ENCODE measurements at regions not wholly inside any gene's neighbourhood (a gene's known extent, or its start where the extent isn't known, plus 50 kb on each side); places are given as distances from the start of the nearest gene placed in this dataset.

- Mint-ChIP-seq H3K4me1 (no peaks in the 10 kb centered on the region), H3K27ac (no peak overlapping the region), H3K9me3 (peaks cover 0 to 4% (median 0%) of the 10 kb centered on the region in 11 donors), H3K27me3 (peaks cover 0 to 3% (median 0%) of the 10 kb centered on the region in 5 donors), H3K36me3 (no peaks in the 10 kb centered on the region), H3K4me3 (no peak overlapping the region)
- Histone ChIP-seq H3K27ac (ENCODE audit: low read depth, low read length) (no peak overlapping the region), H3K4me1 (ENCODE audit: control insufficient read depth in 2 of 2, insufficient read depth in 2 of 2, low read length in 2 of 2) (no peaks in the 10 kb centered on the region), H3K27me3 (ENCODE audit: control insufficient read depth in 2 of 2, insufficient read depth in 2 of 2, low read length in 2 of 2) (no peaks in the 10 kb centered on the region), H3K36me3 (ENCODE audit: control insufficient read depth in 2 of 3, insufficient read depth in 3 of 3, low read length in 3 of 3) (no peaks in the 10 kb centered on the region), H3K4me3 (ENCODE audit: low read length) (no peak overlapping the region), H3K9me3 (ENCODE audit: control insufficient read depth in 2 of 3, low read length in 3 of 3) (no peaks in the 10 kb centered on the region)
- ATAC-seq (no peak), DNase-seq (no peak)
- intact Hi-C loops (cut with micrococcal nuclease), result no loop called here
- ChIA-PET POLR2A (no interaction called here), CTCF (no interaction called here)
Measured at GRCh38 chr1:98304888-98305287, 356.6 kb upstream of the SNX7 start.

- H3K27me3 Mint-ChIP-seq, result peaks cover 0 to 4% (median 0%) of the 10 kb centered on the region in 5 donors
- DNase-seq, result no peak
- no peaks in the 10 kb centered on the region for H3K4me1 Mint-ChIP-seq
- no peaks in the 10 kb centered on the region for H3K27me3 ChIP-seq (ENCODE audit: control insufficient read depth in 2 of 2, insufficient read depth in 2 of 2, low read length in 2 of 2)
- H3K27ac Mint-ChIP-seq, result no peak overlapping the region
- no peaks in the 10 kb centered on the region for H3K9me3 ChIP-seq (ENCODE audit: control insufficient read depth in 2 of 3, low read length in 3 of 3)
- H3K27ac ChIP-seq (ENCODE audit: low read depth, low read length), result no peak overlapping the region
- H3K4me3 ChIP-seq (ENCODE audit: low read length), result no peak overlapping the region
- H3K36me3 Mint-ChIP-seq, result no peaks in the 10 kb centered on the region
- peaks cover 0 to 4% (median 0%) of the 10 kb centered on the region in 11 donors for H3K9me3 Mint-ChIP-seq
- POLR2A ChIA-PET, result no interaction called here
- no peaks in the 10 kb centered on the region for H3K4me1 ChIP-seq (ENCODE audit: control insufficient read depth in 2 of 2, insufficient read depth in 2 of 2, low read length in 2 of 2)
- no peak overlapping the region for H3K4me3 Mint-ChIP-seq
- CTCF ChIA-PET, result interaction anchor here (0.5 to 1.4 kb wide), 2 partner anchors 10 to 46 kb away, joined by 3 to 5 read pairs; no protein-coding TSS in a partner anchor
- H3K36me3 ChIP-seq (ENCODE audit: control insufficient read depth in 2 of 3, insufficient read depth in 3 of 3, low read length in 3 of 3), result no peaks in the 10 kb centered on the region
- intact Hi-C loops (cut with micrococcal nuclease), result no loop called here
- ATAC-seq, result no peak
Measured at GRCh38 chr1:98299861-98300260, 361.7 kb upstream of the SNX7 start.

- POLR2A ChIA-PET, result no interaction called here
- Mint-ChIP-seq H3K27ac (no peak overlapping the region), H3K27me3 (peaks cover 0 to 4% (median 0%) of the 10 kb centered on the region in 5 donors), H3K4me1 (no peaks in the 10 kb centered on the region), H3K36me3 (no peaks in the 10 kb centered on the region), H3K9me3 (peaks cover 0 to 4% (median 0%) of the 10 kb centered on the region in 11 donors), H3K4me3 (no peak overlapping the region)
- no peaks in the 10 kb centered on the region for H3K27me3 ChIP-seq (ENCODE audit: control insufficient read depth in 2 of 2, insufficient read depth in 2 of 2, low read length in 2 of 2)
- CTCF ChIA-PET, result interaction anchor here (1.4 kb wide), 1 partner anchor 10 kb away, joined by 5 read pairs; no protein-coding TSS in a partner anchor
- ATAC-seq (no peak), DNase-seq (no peak)
- intact Hi-C loops (cut with micrococcal nuclease), result no loop called here
- H3K4me1 ChIP-seq (ENCODE audit: control insufficient read depth in 2 of 2, insufficient read depth in 2 of 2, low read length in 2 of 2), result no peaks in the 10 kb centered on the region
- no peaks in the 10 kb centered on the region for H3K36me3 ChIP-seq (ENCODE audit: control insufficient read depth in 2 of 3, insufficient read depth in 3 of 3, low read length in 3 of 3)
- H3K9me3 ChIP-seq (ENCODE audit: control insufficient read depth in 2 of 3, low read length in 3 of 3), result no peaks in the 10 kb centered on the region
- no peak overlapping the region for H3K4me3 ChIP-seq (ENCODE audit: low read length)
- no peak overlapping the region for H3K27ac ChIP-seq (ENCODE audit: low read depth, low read length)
Measured at GRCh38 chr1:98299313-98299712, 362.2 kb upstream of the SNX7 start.

GRCh38 chr1:98298319-98298718, 363.2 kb upstream of the SNX7 start:
- Histone ChIP-seq H3K27me3 (ENCODE audit: control insufficient read depth in 2 of 2, insufficient read depth in 2 of 2, low read length in 2 of 2) (no peaks in the 10 kb centered on the region), H3K27ac (ENCODE audit: low read depth, low read length) (no peak overlapping the region), H3K4me1 (ENCODE audit: control insufficient read depth in 2 of 2, insufficient read depth in 2 of 2, low read length in 2 of 2) (no peaks in the 10 kb centered on the region), H3K4me3 (ENCODE audit: low read length) (no peak overlapping the region), H3K36me3 (ENCODE audit: control insufficient read depth in 2 of 3, insufficient read depth in 3 of 3, low read length in 3 of 3) (no peaks in the 10 kb centered on the region), H3K9me3 (ENCODE audit: control insufficient read depth in 2 of 3, low read length in 3 of 3) (no peaks in the 10 kb centered on the region)
- intact Hi-C loops (cut with micrococcal nuclease), result no loop called here
- Mint-ChIP-seq H3K27me3 (peaks cover 0 to 4% (median 0%) of the 10 kb centered on the region in 5 donors), H3K4me3 (no peak overlapping the region), H3K4me1 (no peaks in the 10 kb centered on the region), H3K27ac (no peak overlapping the region), H3K9me3 (peaks cover 0 to 4% (median 0%) of the 10 kb centered on the region in 11 donors), H3K36me3 (no peaks in the 10 kb centered on the region)
- POLR2A ChIA-PET, result no interaction called here
- CTCF ChIA-PET, result interaction anchor here (1.4 kb wide), 1 partner anchor 9 kb away, joined by 5 read pairs; no protein-coding TSS in a partner anchor
- ATAC-seq, result no peak
- DNase-seq, result no peak

- no peaks in the 10 kb centered on the region for H3K4me1 Mint-ChIP-seq
- ChIA-PET POLR2A (no interaction called here), CTCF (no interaction called here)
- H3K27ac ChIP-seq (ENCODE audit: low read depth, low read length), result no peak overlapping the region
- no peak overlapping the region for H3K4me3 ChIP-seq (ENCODE audit: low read length)
- no peaks in the 10 kb centered on the region for H3K36me3 ChIP-seq (ENCODE audit: control insufficient read depth in 2 of 3, insufficient read depth in 3 of 3, low read length in 3 of 3)
- ATAC-seq (no peak), DNase-seq (no peak)
- peaks cover 0 to 4% (median 0%) of the 10 kb centered on the region in 5 donors for H3K27me3 Mint-ChIP-seq
- no peaks in the 10 kb centered on the region for H3K4me1 ChIP-seq (ENCODE audit: control insufficient read depth in 2 of 2, insufficient read depth in 2 of 2, low read length in 2 of 2)
- H3K27ac Mint-ChIP-seq, result no peak overlapping the region
- no peaks in the 10 kb centered on the region for H3K36me3 Mint-ChIP-seq
- H3K4me3 Mint-ChIP-seq, result no peak overlapping the region
- intact Hi-C loops (cut with micrococcal nuclease), result no loop called here
- H3K27me3 ChIP-seq (ENCODE audit: control insufficient read depth in 2 of 2, insufficient read depth in 2 of 2, low read length in 2 of 2), result no peaks in the 10 kb centered on the region
- H3K9me3 Mint-ChIP-seq, result peaks cover 0 to 2% (median 0%) of the 10 kb centered on the region in 11 donors
- no peaks in the 10 kb centered on the region for H3K9me3 ChIP-seq (ENCODE audit: control insufficient read depth in 2 of 3, low read length in 3 of 3)
Measured at GRCh38 chr1:98296681-98297080, 364.8 kb upstream of the SNX7 start.

- no peak for DNase-seq
- no peak overlapping the region for H3K27ac Mint-ChIP-seq
- H3K9me3 Mint-ChIP-seq, result peaks cover 0 to 2% (median 0%) of the 10 kb centered on the region in 11 donors
Measured at GRCh38 chr1:98294127-98294526, 367.4 kb upstream of the SNX7 start.

GRCh38 chr1:98292994-98293393, 368.5 kb upstream of the SNX7 start:
- POLR2A ChIA-PET, result no interaction called here

More at GRCh38 chr1:98294127-98294526, 367.4 kb upstream of the SNX7 start:
- H3K27me3 Mint-ChIP-seq, result peaks cover 0 to 4% (median 0%) of the 10 kb centered on the region in 5 donors
- no peaks in the 10 kb centered on the region for H3K4me1 Mint-ChIP-seq
- CTCF ChIA-PET, result no interaction called here
- no peaks in the 10 kb centered on the region for H3K36me3 ChIP-seq (ENCODE audit: control insufficient read depth in 2 of 3, insufficient read depth in 3 of 3, low read length in 3 of 3)
- no peaks in the 10 kb centered on the region for H3K4me1 ChIP-seq (ENCODE audit: control insufficient read depth in 2 of 2, insufficient read depth in 2 of 2, low read length in 2 of 2)
- H3K27ac ChIP-seq (ENCODE audit: low read depth, low read length), result no peak overlapping the region
- H3K36me3 Mint-ChIP-seq, result no peaks in the 10 kb centered on the region
- no peak overlapping the region for H3K4me3 ChIP-seq (ENCODE audit: low read length)
- H3K9me3 ChIP-seq (ENCODE audit: control insufficient read depth in 2 of 3, low read length in 3 of 3), result no peaks in the 10 kb centered on the region
- no peak for ATAC-seq
- intact Hi-C loops (cut with micrococcal nuclease), result no loop called here
- no peak overlapping the region for H3K4me3 Mint-ChIP-seq
- no peaks in the 10 kb centered on the region for H3K27me3 ChIP-seq (ENCODE audit: control insufficient read depth in 2 of 2, insufficient read depth in 2 of 2, low read length in 2 of 2)
- POLR2A ChIA-PET, result no interaction called here

More at GRCh38 chr1:98292994-98293393, 368.5 kb upstream of the SNX7 start:
- Mint-ChIP-seq H3K4me1 (no peaks in the 10 kb centered on the region), H3K9me3 (peaks cover 0 to 2% (median 0%) of the 10 kb centered on the region in 11 donors), H3K27me3 (no peaks in the 10 kb centered on the region), H3K36me3 (no peaks in the 10 kb centered on the region), H3K27ac (no peak overlapping the region), H3K4me3 (no peak overlapping the region)
- H3K27ac ChIP-seq (ENCODE audit: low read depth, low read length), result no peak overlapping the region
- no peaks in the 10 kb centered on the region for H3K36me3 ChIP-seq (ENCODE audit: control insufficient read depth in 2 of 3, insufficient read depth in 3 of 3, low read length in 3 of 3)
- no peaks in the 10 kb centered on the region for H3K27me3 ChIP-seq (ENCODE audit: control insufficient read depth in 2 of 2, insufficient read depth in 2 of 2, low read length in 2 of 2)
- H3K4me1 ChIP-seq (ENCODE audit: control insufficient read depth in 2 of 2, insufficient read depth in 2 of 2, low read length in 2 of 2), result no peaks in the 10 kb centered on the region
- intact Hi-C loops (cut with micrococcal nuclease), result no loop called here
- H3K4me3 ChIP-seq (ENCODE audit: low read length), result no peak overlapping the region
- no peak for ATAC-seq
- DNase-seq, result no peak
- H3K9me3 ChIP-seq (ENCODE audit: control insufficient read depth in 2 of 3, low read length in 3 of 3), result no peaks in the 10 kb centered on the region
- CTCF ChIA-PET, result no interaction called here

Data from naive thymus-derived CD4-positive, alpha-beta T cell (primary cell).